B cell (primary cell): ENCODE measurements at regions not wholly inside any gene's neighbourhood (a gene's known extent, or its start where the extent isn't known, plus 50 kb on each side); places are given as distances from the start of the nearest gene placed in this dataset.

Source experiments
- ATAC-seq: fragments of 200-7000 bp; cut with Tn5 transposase; one replicate; pipeline ENCODE4 v1.10.0; 2021; ENCODE audit warnings: low read depth, mild to moderate bottlenecking, moderate number of reproducible peaks, moderate library complexity
- CTCF ChIA-PET: fragments of 350-600 bp; sonication (Branson Sonifier 250); formaldehyde crosslinking; loops from one replicate; lab custom pipeline; 2021; ENCODE audit warnings: antibody characterized with exemption, inconsistent platforms; lab: Charles Lee
- POLR2A ChIA-PET: fragments of 350-600 bp; sonication (Branson Sonifier 250); formaldehyde crosslinking; loops from one replicate; lab custom pipeline; 2021; ENCODE audit warnings: antibody characterized with exemption; lab: Charles Lee
- DNase-seq: peaks from one replicate; pipeline ENCODE4 v3.0.0; 2013
- H2AFZ ChIP-seq: 2 replicates; pipeline ENCODE4 v1.6.1; 2012; ENCODE audit warnings: mild to moderate bottlenecking, low read depth, low read length; ENCODE audit not compliant: insufficient read depth, poor library complexity, severe bottlenecking
- H3K27ac ChIP-seq, 2 donors: 1 replicate in 1 of 2; 2 replicates in 1 of 2; pipeline ENCODE4 v1.5.1; 2012 to 2013; ENCODE audit warnings: low read length in 2 of 2, mild to moderate bottlenecking in 2 of 2, moderate library complexity in 1 of 2
- H3K27me3 ChIP-seq, 4 experiments: fragments of 200-600 bp in 1 of 4; sonication (generic) in 1 of 4; replicated peaks in 1 of 4; 1 replicate in 2 of 4; 2 replicates in 2 of 4; pipeline versions ENCODE4 v1.6.1 to v1.7.0; 2013 to 2016; ENCODE audit warnings: low read length in 3 of 4, mild to moderate bottlenecking in 2 of 4, mixed read lengths in 1 of 4, moderate library complexity in 1 of 4; ENCODE audit not compliant: insufficient read depth in 4 of 4, control insufficient read depth in 3 of 4; ENCODE audit errors: control extremely low read depth in 1 of 4
- H3K36me3 ChIP-seq, 2 experiments: replicated peaks in 1 of 2; 1 replicate in 1 of 2; 2 replicates in 1 of 2; pipeline versions ENCODE4 v1.6.1 to v1.7.1; 2013; ENCODE audit warnings: low read length in 1 of 2; ENCODE audit not compliant: insufficient read depth in 2 of 2, control insufficient read depth in 1 of 2; ENCODE audit errors: control extremely low read depth in 1 of 2, extremely low read depth in 1 of 2
- H3K4me1 ChIP-seq, 2 donors: fragments of 200-600 bp in 1 of 2; sonication (generic) in 1 of 2; 1 replicate in 1 of 2; 2 replicates in 1 of 2; pipeline versions ENCODE4 v1.5.1 to v1.6.1; 2013 to 2017; ENCODE audit warnings: low read length in 2 of 2; ENCODE audit not compliant: control insufficient read depth in 2 of 2, insufficient read depth in 2 of 2
- H3K4me2 ChIP-seq: replicated peaks from 2 replicates; pipeline ENCODE3; 2012; ENCODE audit warnings: mild to moderate bottlenecking, low read depth, low read length; ENCODE audit not compliant: poor library complexity, severe bottlenecking
- H3K4me3 ChIP-seq, 5 experiments: fragments of 200-600 bp in 1 of 5; sonication (generic) in 1 of 5; 1 replicate in 3 of 5; 2 replicates in 2 of 5; pipeline versions ENCODE4 v1.5.1 to v1.7.0; 2011 to 2016; ENCODE audit warnings: low read length in 4 of 5, mild to moderate bottlenecking in 4 of 5, low read depth in 2 of 5, control low read depth in 1 of 5, moderate library complexity in 1 of 5; ENCODE audit not compliant: insufficient read depth in 1 of 5; ENCODE audit errors: control extremely low read depth in 1 of 5, extremely low read depth in 1 of 5
- H3K79me2 ChIP-seq: fragments of 200-600 bp; sonication (generic); one replicate; pipeline ENCODE4 v1.6.0; 2016; ENCODE audit warnings: low read length; ENCODE audit not compliant: control insufficient read depth, insufficient read depth
- H3K9ac ChIP-seq: fragments of 200-600 bp; sonication (generic); 2 replicates; pipeline ENCODE4 v1.6.1; 2017; ENCODE audit warnings: mild to moderate bottlenecking, low read length, moderate library complexity
- H3K9me3 ChIP-seq, 3 donors: one replicate each; pipeline versions ENCODE4 v1.6.1 to v1.7.1; 2013; ENCODE audit warnings: low read length in 2 of 3; ENCODE audit not compliant: control insufficient read depth in 2 of 3, insufficient read depth in 1 of 3; ENCODE audit errors: control extremely low read depth in 1 of 3
- H4K20me1 ChIP-seq: 2 replicates; pipeline ENCODE4 v1.6.0; 2012; ENCODE audit warnings: mild to moderate bottlenecking, low read length; ENCODE audit not compliant: insufficient read depth, control insufficient read depth, poor library complexity, severe bottlenecking
- H3K27ac Mint-ChIP-seq: one replicate; pipeline ENCODE4 v1.8.0; 2021; ENCODE audit warnings: mixed read lengths
- H3K27me3 Mint-ChIP-seq: one replicate; pipeline ENCODE4 v1.8.0; 2021; ENCODE audit warnings: mixed read lengths
- H3K4me1 Mint-ChIP-seq: one replicate; pipeline ENCODE4 v1.8.0; 2021; ENCODE audit warnings: mixed read lengths
- H3K4me3 Mint-ChIP-seq: one replicate; pipeline ENCODE4 v1.8.0; 2021; ENCODE audit warnings: mixed read lengths
- H3K9me3 Mint-ChIP-seq: one replicate; pipeline ENCODE4 v1.8.0; 2022; ENCODE audit warnings: mixed read lengths; ENCODE audit not compliant: insufficient read depth
- CTCF ChIP-seq: fragments of 200-600 bp; IDR thresholded peaks from one replicate; pipeline ENCODE4 v1.8.0; 2022; ENCODE audit warnings: antibody characterized with exemption, mild to moderate bottlenecking
- EZH2 ChIP-seq: IDR thresholded peaks from 2 replicates; pipeline ENCODE4 v1.6.1; 2012; ENCODE audit warnings: borderline replicate concordance, low read depth, mild to moderate bottlenecking, moderate library complexity, low read length; ENCODE audit not compliant: insufficient read depth, poor library complexity, severe bottlenecking
- WGBS: methylation state at CpG from one replicate; pipeline ENCODE4 v1.1.5; 2013; ENCODE audit warnings: missing lambda C conversion rate; ENCODE audit not compliant: insufficient coverage; 5-methylcytosine and 5-hydroxymethylcytosine counted together
- intact Hi-C: fragments of 100-400 bp; cut with micrococcal nuclease; formaldehyde crosslinking; loops from one replicate; pipeline ENCODE4 v1.10.0; 2022

GRCh38 chr18:37631422-37631821 is 65.8 kb upstream of the CELF4 start:
- no peak overlapping the region for H2AFZ ChIP-seq
- WGBS = 85% methylated on average over 2 of the region's 4 CpGs
- ChIA-PET CTCF (no interaction called here), POLR2A (no interaction called here)
- no peak overlapping the region for H3K9ac ChIP-seq
- TF ChIP-seq CTCF = no peak
- no peak for TF ChIP-seq EZH2
- no peaks in the 10 kb centered on the region for H3K79me2 ChIP-seq
- no peaks in the 10 kb centered on the region for H4K20me1 ChIP-seq
- no peaks in the 10 kb centered on the region for H3K36me3 ChIP-seq
- Mint-ChIP-seq H3K9me3 (no peaks in the 10 kb centered on the region), H3K27ac (no peak overlapping the region), H3K4me1 (no peaks in the 10 kb centered on the region), H3K27me3 (no peaks in the 10 kb centered on the region), H3K4me3 (no peak overlapping the region)
- H3K4me2 ChIP-seq = no peak overlapping the region
- H3K27me3 ChIP-seq = peaks cover 0 to 2% (median 0%) of the 10 kb centered on the region in 4 experiments
- peaks cover 0 to 3% (median 0%) of the 10 kb centered on the region in 3 donors for H3K9me3 ChIP-seq
- DNase-seq (no peak), ATAC-seq (no peak)
- intact Hi-C loops = no loop called here
- no peak overlapping the region for H3K27ac ChIP-seq
- H3K4me3 ChIP-seq = no peak overlapping the region
- H3K4me1 ChIP-seq = no peaks in the 10 kb centered on the region

DNA sequence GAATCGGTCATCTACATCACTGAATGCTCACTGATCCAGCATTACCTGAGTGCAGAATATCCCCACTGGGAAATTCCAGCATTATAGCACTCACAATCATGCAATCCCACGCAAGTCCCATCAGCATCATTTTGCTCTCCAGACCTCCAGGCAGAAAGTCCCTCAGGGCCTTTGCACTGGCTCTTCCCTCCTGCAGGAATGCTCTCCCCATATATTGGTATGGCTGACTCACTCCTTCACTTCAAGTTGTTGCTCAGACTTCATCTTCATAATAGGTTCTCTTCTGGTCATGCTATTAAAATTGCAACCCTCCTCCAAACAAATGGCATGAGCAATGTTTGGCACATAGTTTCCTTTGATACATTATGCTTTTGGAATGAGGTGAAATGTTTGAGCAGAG is 64.7 kb upstream of the CELF4 start:
- Histone ChIP-seq H3K9me3 (peaks cover 0 to 3% (median 0%) of the 10 kb centered on the region in 3 donors), H3K79me2 (no peaks in the 10 kb centered on the region), H4K20me1 (no peaks in the 10 kb centered on the region), H3K4me2 (no peak overlapping the region), H3K4me3 (no peak overlapping the region), H3K27me3 (peaks cover 0 to 2% (median 0%) of the 10 kb centered on the region in 4 experiments), H3K27ac (no peak overlapping the region), H3K4me1 (no peaks in the 10 kb centered on the region), H2AFZ (no peak overlapping the region), H3K9ac (no peak overlapping the region), H3K36me3 (no peaks in the 10 kb centered on the region)
- Mint-ChIP-seq H3K4me1 (no peaks in the 10 kb centered on the region), H3K4me3 (no peak overlapping the region), H3K27ac (no peak overlapping the region), H3K9me3 (no peaks in the 10 kb centered on the region), H3K27me3 (no peaks in the 10 kb centered on the region)
- no peak for ATAC-seq
- intact Hi-C loops = no loop called here
- 100% methylated on average over 2 of the region's 2 CpGs for WGBS
- POLR2A ChIA-PET = no interaction called here
- DNase-seq = no peak
- no peak for TF ChIP-seq CTCF
- TF ChIP-seq EZH2 = no peak
- CTCF ChIA-PET = no interaction called here
